HL-60 (cell line): ENCODE measurements at regions not wholly inside any gene's neighbourhood (a gene's known extent, or its start where the extent isn't known, plus 50 kb on each side); places are given as distances from the start of the nearest gene placed in this dataset.

Experiments
- DNase-seq, 2 experiments: peaks; one replicate each; pipeline ENCODE4 v3.0.0-alpha.2; 2010 to 2020; ENCODE audit warnings: low read depth in 1 of 2, low spot score in 1 of 2
- H3K27ac ChIP-seq: fragments of 250-450 bp; sonication (Bioruptor Pico); replicated peaks from 2 replicates; pipeline ENCODE4 v1.5.1; 2020; ENCODE audit warnings: mild to moderate bottlenecking, moderate library complexity
- H3K27me3 ChIP-seq: fragments of 250-450 bp; sonication (Bioruptor Pico); 2 replicates; pipeline ENCODE4 v1.5.1; 2021; ENCODE audit warnings: mild to moderate bottlenecking, moderate library complexity; ENCODE audit not compliant: insufficient read depth, poor library complexity, severe bottlenecking
- H3K4me3 ChIP-seq: replicated peaks from 2 replicates; pipeline ENCODE4 v1.5.1; 2011; ENCODE audit warnings: mild to moderate bottlenecking, control low read depth, low read length; ENCODE audit not compliant: insufficient read depth
- CTCF ChIP-seq: IDR thresholded peaks from one replicate; pipeline ENCODE4 v1.5.1; 2011; ENCODE audit warnings: low read length, control low read depth, inconsistent platforms; ENCODE audit not compliant: insufficient read depth
- GABPA ChIP-seq: IDR thresholded peaks from 2 replicates; pipeline ENCODE4 v1.6.1; 2012; ENCODE audit warnings: low read depth
- POLR2AphosphoS5 ChIP-seq: IDR thresholded peaks from 2 replicates; pipeline ENCODE4 v1.6.1; 2012; ENCODE audit warnings: low read depth
- SPI1 ChIP-seq: IDR thresholded peaks from 2 replicates; pipeline ENCODE4 v1.6.1; 2012; ENCODE audit warnings: low read depth, mild to moderate bottlenecking, borderline replicate concordance
- TF ChIP-seq, protein P1 (sequence below): IDR thresholded peaks from 2 replicates; pipeline ENCODE4 v1.6.1; 2012; ENCODE audit warnings: low read depth; ENCODE audit not compliant: insufficient replicate concordance

DNA sequence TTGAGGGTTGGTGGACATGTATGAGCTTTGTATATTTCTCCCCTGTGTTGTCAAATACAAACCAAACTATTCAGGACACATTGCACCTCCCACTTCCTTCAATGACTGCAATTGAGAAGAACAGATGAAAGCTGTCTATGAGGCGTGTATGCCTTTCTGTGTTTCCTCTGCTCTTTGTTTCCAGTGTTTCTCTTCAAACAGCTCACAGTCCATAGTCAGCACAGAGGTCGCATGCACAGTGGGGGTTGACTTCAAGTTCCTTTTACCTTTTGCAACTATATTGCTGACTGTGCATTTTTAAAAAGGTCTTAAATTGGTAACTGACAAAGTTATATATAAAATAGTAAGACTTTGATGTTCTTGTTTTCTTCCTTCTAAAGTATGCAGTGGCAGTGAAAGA is 957.8 kb downstream of the C4orf33 start:
- Histone ChIP-seq H3K27ac (no peak overlapping the region), H3K27me3 (no peaks in the 10 kb centered on the region), H3K4me3 (no peak overlapping the region)
- DNase-seq = no peak
- TF ChIP-seq POLR2AphosphoS5 (no peak), CTCF (no peak), SPI1 (no peak), GABPA (no peak)
- TF ChIP-seq, protein P1, sequence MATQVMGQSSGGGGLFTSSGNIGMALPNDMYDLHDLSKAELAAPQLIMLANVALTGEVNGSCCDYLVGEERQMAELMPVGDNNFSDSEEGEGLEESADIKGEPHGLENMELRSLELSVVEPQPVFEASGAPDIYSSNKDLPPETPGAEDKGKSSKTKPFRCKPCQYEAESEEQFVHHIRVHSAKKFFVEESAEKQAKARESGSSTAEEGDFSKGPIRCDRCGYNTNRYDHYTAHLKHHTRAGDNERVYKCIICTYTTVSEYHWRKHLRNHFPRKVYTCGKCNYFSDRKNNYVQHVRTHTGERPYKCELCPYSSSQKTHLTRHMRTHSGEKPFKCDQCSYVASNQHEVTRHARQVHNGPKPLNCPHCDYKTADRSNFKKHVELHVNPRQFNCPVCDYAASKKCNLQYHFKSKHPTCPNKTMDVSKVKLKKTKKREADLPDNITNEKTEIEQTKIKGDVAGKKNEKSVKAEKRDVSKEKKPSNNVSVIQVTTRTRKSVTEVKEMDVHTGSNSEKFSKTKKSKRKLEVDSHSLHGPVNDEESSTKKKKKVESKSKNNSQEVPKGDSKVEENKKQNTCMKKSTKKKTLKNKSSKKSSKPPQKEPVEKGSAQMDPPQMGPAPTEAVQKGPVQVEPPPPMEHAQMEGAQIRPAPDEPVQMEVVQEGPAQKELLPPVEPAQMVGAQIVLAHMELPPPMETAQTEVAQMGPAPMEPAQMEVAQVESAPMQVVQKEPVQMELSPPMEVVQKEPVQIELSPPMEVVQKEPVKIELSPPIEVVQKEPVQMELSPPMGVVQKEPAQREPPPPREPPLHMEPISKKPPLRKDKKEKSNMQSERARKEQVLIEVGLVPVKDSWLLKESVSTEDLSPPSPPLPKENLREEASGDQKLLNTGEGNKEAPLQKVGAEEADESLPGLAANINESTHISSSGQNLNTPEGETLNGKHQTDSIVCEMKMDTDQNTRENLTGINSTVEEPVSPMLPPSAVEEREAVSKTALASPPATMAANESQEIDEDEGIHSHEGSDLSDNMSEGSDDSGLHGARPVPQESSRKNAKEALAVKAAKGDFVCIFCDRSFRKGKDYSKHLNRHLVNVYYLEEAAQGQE = no peak

- DNase-seq = no peak
- no peak overlapping the region for H3K27ac ChIP-seq
- H3K4me3 ChIP-seq = no peak overlapping the region
- no peak for TF ChIP-seq SPI1
- TF ChIP-seq, protein P1 = no peak
- H3K27me3 ChIP-seq = no peaks in the 10 kb centered on the region
Observed at GRCh38 chr4:130054908-130055307, 959.0 kb downstream of the C4orf33 start.

- DNase-seq = no peak
- TF ChIP-seq POLR2AphosphoS5 (no peak), GABPA (no peak), SPI1 (no peak), CTCF (no peak)
- TF ChIP-seq, protein P1 = no peak
- no peak overlapping the region for H3K27ac ChIP-seq
- no peaks in the 10 kb centered on the region for H3K27me3 ChIP-seq
- no peak overlapping the region for H3K4me3 ChIP-seq
Observed at GRCh38 chr4:130056286-130056685, 960.3 kb downstream of the C4orf33 start.

- TF ChIP-seq SPI1 (no peak), POLR2AphosphoS5 (no peak), GABPA (no peak), CTCF (no peak)
- TF ChIP-seq, protein P1 = no peak
- H3K4me3 ChIP-seq = no peak overlapping the region
- no peak overlapping the region for H3K27ac ChIP-seq
- H3K27me3 ChIP-seq = no peaks in the 10 kb centered on the region
- no peak for DNase-seq
Observed at GRCh38 chr4:130064471-130064870, 968.5 kb downstream of the C4orf33 start.
